Transverse colon (tissue), 4 donors: ENCODE measurements at regions not wholly inside any gene's neighbourhood (a gene's known extent, or its start where the extent isn't known, plus 50 kb on each side); places are given as distances from the start of the nearest gene placed in this dataset.

Experiments used
- DNase-seq: peaks from one replicate; pipeline ENCODE4 v3.0.0-alpha.2; 2019
- H3K27ac ChIP-seq, 4 donors: fragments of 200-600 bp; sonication (generic); 2 replicates each; pipeline ENCODE4 v1.5.1; 2016 to 2018; ENCODE audit warnings: inconsistent platforms in 4 of 4
- H3K27me3 ChIP-seq: fragments of 200-600 bp; sonication (generic); 2 replicates; pipeline ENCODE4 v1.5.1; 2017; ENCODE audit warnings: inconsistent platforms
- H3K36me3 ChIP-seq, 4 donors: fragments of 200-600 bp; sonication (generic); 2 replicates each; pipeline ENCODE4 v1.5.1; 2017 to 2019; ENCODE audit warnings: inconsistent platforms in 4 of 4
- H3K4me1 ChIP-seq, 4 donors: fragments of 200-600 bp; sonication (generic); 2 replicates each; pipeline ENCODE4 v1.5.1; 2017 to 2020; ENCODE audit warnings: inconsistent platforms in 4 of 4
- H3K4me3 ChIP-seq, 4 donors: fragments of 200-600 bp; sonication (generic); 1 replicate in 1 of 4; 2 replicates in 3 of 4; pipeline versions ENCODE4 v1.5.1 to v1.6.1; 2017 to 2019; ENCODE audit warnings: inconsistent platforms in 4 of 4
- H3K9me3 ChIP-seq, 2 donors: fragments of 200-600 bp; sonication (generic); 2 replicates each; pipeline ENCODE4 v1.5.1; 2017 to 2019; ENCODE audit warnings: inconsistent platforms in 2 of 2
- EP300 ChIP-seq: sonication (generic); formaldehyde crosslinking; IDR thresholded peaks from one replicate; pipeline ENCODE4 v1.6.1; 2017; ENCODE audit warnings: antibody characterized with exemption, low read depth
- POLR2A ChIP-seq: fragments of 450-650 bp; IDR thresholded peaks from one replicate; pipeline ENCODE4 v1.6.1; 2016; ENCODE audit warnings: antibody characterized with exemption, mild to moderate bottlenecking, moderate library complexity
- POLR2AphosphoS5 ChIP-seq, 3 donors: sonication (generic); formaldehyde crosslinking; IDR thresholded peaks; one replicate each; pipeline ENCODE4 v1.6.1; 2016; ENCODE audit warnings: antibody characterized with exemption in 3 of 3
- WGBS, 2 donors: methylation state at CpG; one replicate each; pipeline ENCODE4 v1.1.5; 2018; ENCODE audit warnings: low coverage in 1 of 2; 5-methylcytosine and 5-hydroxymethylcytosine counted together
- in situ Hi-C, 4 donors: fragments of 200-750 bp; cut with MboI; loops; one replicate each; pipeline versions ENCODE4 v1.15.0 to v1.15.1; 2017; ENCODE audit warnings: low sequenced_read_pairs in 3 of 4, low pct_ligation_motif_present in 1 of 4, low pct_unique_long_range_greater_than_20kb in 1 of 4
- intact Hi-C: fragments of 100-400 bp; cut with DNase I; formaldehyde crosslinking; loops from one replicate; pipeline ENCODE4 v1.15.1; 2023; ENCODE audit warnings: low total_unique reads
- TF ChIP-seq, protein P1 (sequence below), 5 experiments: fragments of 200-600 bp in 3 of 5; fragments of 450-650 bp in 2 of 5; sonication (generic) in 3 of 5; IDR thresholded peaks; 1 replicate in 2 of 5; 2 replicates in 3 of 5; pipeline ENCODE4 v1.5.1; 2016 to 2017; ENCODE audit warnings: antibody characterized with exemption in 5 of 5, inconsistent platforms in 3 of 5, mild to moderate bottlenecking in 2 of 5, moderate library complexity in 1 of 5

DNA sequence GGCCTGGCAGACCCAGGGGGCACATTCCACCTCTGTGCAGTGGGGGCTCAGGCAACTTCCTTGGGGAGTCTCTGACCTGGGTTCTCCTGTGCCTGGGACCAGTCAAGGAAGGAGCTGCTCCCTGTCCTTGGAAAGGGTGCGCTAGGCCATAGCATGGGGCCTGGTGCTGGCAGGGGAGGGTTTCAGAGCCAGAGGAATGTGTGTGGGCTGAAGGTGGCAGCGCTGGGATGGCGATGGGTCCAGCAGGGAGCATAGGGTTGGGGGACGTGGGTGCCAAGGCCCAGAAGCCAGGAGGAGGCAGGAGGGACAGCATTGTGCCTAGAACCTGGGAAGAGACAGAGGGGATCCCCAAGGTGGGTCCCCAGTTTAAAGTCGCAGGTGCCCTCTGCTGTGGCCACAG is 66.3 kb upstream of the TUBA3E start:
- no peaks in the 10 kb centered on the region for H3K4me1 ChIP-seq
- no peaks in the 10 kb centered on the region for H3K9me3 ChIP-seq
- TF ChIP-seq POLR2AphosphoS5 (IDR thresholded peaks at IDR 0.05) (no peak), EP300 (no peak), POLR2A (no peak)
- TF ChIP-seq, protein P1, sequence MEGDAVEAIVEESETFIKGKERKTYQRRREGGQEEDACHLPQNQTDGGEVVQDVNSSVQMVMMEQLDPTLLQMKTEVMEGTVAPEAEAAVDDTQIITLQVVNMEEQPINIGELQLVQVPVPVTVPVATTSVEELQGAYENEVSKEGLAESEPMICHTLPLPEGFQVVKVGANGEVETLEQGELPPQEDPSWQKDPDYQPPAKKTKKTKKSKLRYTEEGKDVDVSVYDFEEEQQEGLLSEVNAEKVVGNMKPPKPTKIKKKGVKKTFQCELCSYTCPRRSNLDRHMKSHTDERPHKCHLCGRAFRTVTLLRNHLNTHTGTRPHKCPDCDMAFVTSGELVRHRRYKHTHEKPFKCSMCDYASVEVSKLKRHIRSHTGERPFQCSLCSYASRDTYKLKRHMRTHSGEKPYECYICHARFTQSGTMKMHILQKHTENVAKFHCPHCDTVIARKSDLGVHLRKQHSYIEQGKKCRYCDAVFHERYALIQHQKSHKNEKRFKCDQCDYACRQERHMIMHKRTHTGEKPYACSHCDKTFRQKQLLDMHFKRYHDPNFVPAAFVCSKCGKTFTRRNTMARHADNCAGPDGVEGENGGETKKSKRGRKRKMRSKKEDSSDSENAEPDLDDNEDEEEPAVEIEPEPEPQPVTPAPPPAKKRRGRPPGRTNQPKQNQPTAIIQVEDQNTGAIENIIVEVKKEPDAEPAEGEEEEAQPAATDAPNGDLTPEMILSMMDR (IDR thresholded peaks at IDR 0.05) = no peak
- in situ Hi-C loops (no loop called here), intact Hi-C loops (no loop called here)
- 82 to 89% methylated on average over 5 of the region's 5 CpGs for WGBS, 2 donors
- H3K36me3 ChIP-seq = no peaks in the 10 kb centered on the region
- H3K27ac ChIP-seq = no peak overlapping the region
- peaks cover 2% of the 10 kb centered on the region for H3K27me3 ChIP-seq
- DNase-seq = no peak
- no peak overlapping the region for H3K4me3 ChIP-seq

DNA sequence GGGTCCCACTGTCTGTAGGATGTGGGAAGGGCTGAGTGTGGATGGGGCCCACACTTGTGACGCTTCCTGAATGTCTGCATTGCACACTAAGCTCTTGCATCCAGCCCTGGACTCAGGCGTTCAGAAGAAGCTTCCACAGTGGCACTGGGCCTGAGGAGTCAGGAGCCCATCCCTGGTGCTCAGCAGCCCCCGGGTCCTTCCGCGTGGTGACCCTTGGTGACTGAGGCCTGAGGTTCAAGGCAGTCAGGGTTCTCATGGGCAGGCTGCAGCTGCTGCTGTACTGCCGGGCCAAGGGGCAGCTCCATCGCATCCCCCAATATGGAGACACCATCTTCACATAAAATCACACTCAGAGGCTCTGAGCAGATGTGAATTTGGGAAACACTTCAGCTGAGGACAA is 65.8 kb upstream of the TUBA3E start:
- in situ Hi-C loops = no loop called here
- TF ChIP-seq POLR2A = no peak
- H3K27me3 ChIP-seq = peaks cover 6% of the 10 kb centered on the region
- WGBS, 2 donors = 100% methylated on average over 5 of the region's 7 CpGs; no CpG with 5 or more reads in 1 of the 2 donors
- intact Hi-C loops = no loop called here
- no peaks in the 10 kb centered on the region for H3K4me1 ChIP-seq
- H3K36me3 ChIP-seq = no peaks in the 10 kb centered on the region
- no peak overlapping the region for H3K4me3 ChIP-seq
- no peak overlapping the region for H3K27ac ChIP-seq
- DNase-seq = no peak
- H3K9me3 ChIP-seq = no peaks in the 10 kb centered on the region

DNA sequence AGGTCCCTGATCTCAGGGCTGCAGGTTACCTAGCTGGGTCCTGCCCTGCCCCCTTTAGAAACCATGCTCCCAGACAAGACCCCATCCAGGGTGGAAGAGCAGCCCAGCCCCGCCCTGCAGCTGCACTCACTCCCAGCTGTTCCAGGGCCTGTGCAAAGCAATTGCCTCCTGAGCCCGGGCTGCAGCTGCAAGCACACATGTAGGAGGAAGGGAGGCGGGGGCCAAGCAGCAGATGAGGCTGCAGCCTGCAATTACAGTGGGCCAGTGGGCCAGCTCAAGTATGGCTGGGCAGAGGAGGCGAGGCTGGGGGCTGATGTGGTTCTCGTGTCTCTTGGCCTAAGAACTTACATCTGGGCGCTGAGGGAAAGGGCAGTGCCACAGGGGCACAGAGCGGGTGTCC is 65.4 kb upstream of the TUBA3E start:
- Histone ChIP-seq H3K27ac (no peak overlapping the region), H3K27me3 (peaks cover 11% of the 10 kb centered on the region), H3K4me1 (no peaks in the 10 kb centered on the region), H3K4me3 (no peak overlapping the region), H3K9me3 (no peaks in the 10 kb centered on the region), H3K36me3 (no peaks in the 10 kb centered on the region)
- TF ChIP-seq, protein P1 (IDR thresholded peaks at IDR 0.05) = no peak
- TF ChIP-seq POLR2A (no peak), POLR2AphosphoS5 (IDR thresholded peaks at IDR 0.05) (no peak), EP300 (no peak)
- DNase-seq = no peak
- 62% methylated on average over 5 of the region's 7 CpGs; no CpG with 5 or more reads in 1 of the 2 donors for WGBS, 2 donors
- intact Hi-C loops = no loop called here
- in situ Hi-C loops = no loop called here

DNA sequence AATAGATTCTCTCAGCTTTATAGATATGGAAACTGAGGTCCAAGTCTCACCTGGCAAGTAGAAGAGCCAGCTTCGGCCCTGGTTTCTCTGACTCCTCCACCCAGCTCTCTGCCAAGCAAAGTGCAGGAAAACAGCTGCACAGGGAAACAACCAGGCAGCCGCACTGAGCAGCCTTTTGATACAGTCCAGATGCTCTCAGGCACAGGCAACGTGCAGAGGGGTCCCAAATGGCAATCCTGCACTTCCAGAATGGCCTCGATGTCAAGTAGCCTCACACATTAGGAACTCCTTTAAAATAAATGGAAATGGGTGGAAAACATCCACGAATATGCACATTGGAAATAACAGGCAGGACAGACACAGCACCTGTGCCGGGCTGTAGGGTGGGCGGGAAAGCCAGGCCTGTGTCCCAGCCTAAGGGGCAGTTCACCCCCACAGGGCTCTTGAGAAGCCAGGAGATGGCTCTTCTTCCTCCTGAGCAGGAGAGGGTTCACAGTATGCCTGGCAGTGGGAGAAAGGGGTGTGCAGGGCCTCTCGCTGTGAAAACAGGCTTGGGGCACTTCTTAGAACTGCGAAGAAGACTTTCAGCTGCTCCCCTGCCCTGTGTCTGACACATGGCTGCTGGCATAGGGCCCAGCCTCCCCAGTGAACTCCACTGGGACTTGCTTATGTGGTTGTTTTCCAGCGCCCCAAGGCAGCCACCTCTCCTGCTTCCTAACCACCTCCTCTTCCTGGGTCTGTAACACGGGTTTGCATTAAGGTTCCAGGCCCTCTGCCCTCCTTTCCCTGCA is 63.9 kb upstream of the TUBA3E start:
- peaks cover 13% of the 10 kb centered on the region for H3K27me3 ChIP-seq
- no peak for DNase-seq
- H3K36me3 ChIP-seq = no peaks in the 10 kb centered on the region
- in situ Hi-C loops (no loop called here), intact Hi-C loops (no loop called here)
- no peak for TF ChIP-seq EP300
- no peak for TF ChIP-seq POLR2A
- TF ChIP-seq, protein P1 (IDR thresholded peaks at IDR 0.05) = no peak
- TF ChIP-seq POLR2AphosphoS5 (IDR thresholded peaks at IDR 0.05) = no peak
- 56 to 67% methylated on average over 1 to 11 of the region's 11 CpGs for WGBS, 2 donors
- no peak overlapping the region for H3K27ac ChIP-seq
- no peaks in the 10 kb centered on the region for H3K9me3 ChIP-seq
- no peaks in the 10 kb centered on the region for H3K4me1 ChIP-seq
- H3K4me3 ChIP-seq = no peak overlapping the region

DNA sequence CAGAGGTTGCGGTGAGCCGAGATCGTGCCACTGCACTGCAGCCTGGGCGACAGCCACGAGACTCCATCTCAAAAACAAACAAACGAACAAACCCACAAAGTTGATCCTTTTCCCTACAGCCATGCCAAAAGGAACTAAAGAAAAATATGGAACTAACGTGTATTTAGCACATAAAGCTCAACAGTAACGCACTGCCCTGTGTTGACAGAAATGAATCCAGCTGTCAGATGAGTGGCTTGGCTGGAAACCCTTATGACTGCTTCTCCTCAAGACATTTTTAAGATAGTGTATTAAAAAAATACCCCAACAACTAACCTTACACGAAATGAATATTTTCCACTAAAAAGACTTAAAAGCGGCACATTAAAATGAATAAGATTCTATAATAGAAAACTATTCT is 62.9 kb upstream of the TUBA3E start:
- H3K4me3 ChIP-seq = no peak overlapping the region
- H3K4me1 ChIP-seq = no peaks in the 10 kb centered on the region
- in situ Hi-C loops = no loop called here
- H3K27ac ChIP-seq = no peak overlapping the region
- no peaks in the 10 kb centered on the region for H3K9me3 ChIP-seq
- 68 to 69% methylated on average over 4 to 10 of the region's 10 CpGs for WGBS, 2 donors
- DNase-seq = no peak
- H3K27me3 ChIP-seq = peaks cover 13% of the 10 kb centered on the region
- TF ChIP-seq POLR2A = no peak
- TF ChIP-seq POLR2AphosphoS5 (IDR thresholded peaks at IDR 0.05) = no peak
- TF ChIP-seq, protein P1 (IDR thresholded peaks at IDR 0.05) = no peak
- no peak for TF ChIP-seq EP300
- intact Hi-C loops = no loop called here
- no peaks in the 10 kb centered on the region for H3K36me3 ChIP-seq
